ENCODE measurements at regions not wholly inside any gene's neighbourhood (a gene's known extent, or its start where the extent isn't known, plus 50 kb on each side); places are given as distances from the start of the nearest gene placed in this dataset.

DNA sequence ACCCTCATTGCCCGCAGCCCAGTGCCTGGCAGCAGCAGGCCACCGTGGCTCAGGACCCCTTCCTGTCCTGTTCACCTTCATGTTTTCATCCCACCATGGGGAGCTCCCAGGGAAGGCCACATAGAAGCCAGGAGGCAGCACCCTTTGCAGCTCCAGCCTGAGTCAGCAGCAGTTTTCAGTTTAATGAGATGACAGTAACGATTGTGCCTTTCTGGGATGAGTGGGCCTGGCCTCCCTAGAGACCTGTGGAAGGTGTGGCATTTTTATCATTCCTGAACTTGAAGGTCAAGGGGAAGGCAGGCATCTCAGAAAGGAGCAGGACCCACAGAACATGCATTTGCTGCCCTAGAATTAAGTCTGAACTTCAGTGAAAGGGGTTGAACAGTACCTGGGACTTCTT is 532.8 kb downstream of the FUT8 start:
- H3K27ac ChIP-seq (ENCODE audit: low read length), result no peak overlapping the region
- no peaks in the 10 kb centered on the region for H3K36me3 ChIP-seq (replicated peaks; ENCODE audit: low read depth, low read length)
- H3K4me2 ChIP-seq (ENCODE audit: low read length), result no peak overlapping the region
- H4K20me1 ChIP-seq (ENCODE audit: insufficient read depth, low read length), result no peaks in the 10 kb centered on the region
- no peak overlapping the region for H2AFZ ChIP-seq (ENCODE audit: low read depth, low read length)
- no peaks in the 10 kb centered on the region for H3K9me3 ChIP-seq (ENCODE audit: insufficient read depth, low read length)
- H3K27me3 ChIP-seq (ENCODE audit: low read depth, low read length), result peaks cover 36% of the 10 kb centered on the region
- H3K79me2 ChIP-seq (ENCODE audit: low read length), result no peaks in the 10 kb centered on the region
- H3K4me1 ChIP-seq (ENCODE audit: low read length), result peaks cover 25% of the 10 kb centered on the region
- no peak for TF ChIP-seq EZH2phosphoT487 (IDR thresholded peaks at IDR 0.05; ENCODE audit: low read depth)
- TF ChIP-seq, protein P1, sequence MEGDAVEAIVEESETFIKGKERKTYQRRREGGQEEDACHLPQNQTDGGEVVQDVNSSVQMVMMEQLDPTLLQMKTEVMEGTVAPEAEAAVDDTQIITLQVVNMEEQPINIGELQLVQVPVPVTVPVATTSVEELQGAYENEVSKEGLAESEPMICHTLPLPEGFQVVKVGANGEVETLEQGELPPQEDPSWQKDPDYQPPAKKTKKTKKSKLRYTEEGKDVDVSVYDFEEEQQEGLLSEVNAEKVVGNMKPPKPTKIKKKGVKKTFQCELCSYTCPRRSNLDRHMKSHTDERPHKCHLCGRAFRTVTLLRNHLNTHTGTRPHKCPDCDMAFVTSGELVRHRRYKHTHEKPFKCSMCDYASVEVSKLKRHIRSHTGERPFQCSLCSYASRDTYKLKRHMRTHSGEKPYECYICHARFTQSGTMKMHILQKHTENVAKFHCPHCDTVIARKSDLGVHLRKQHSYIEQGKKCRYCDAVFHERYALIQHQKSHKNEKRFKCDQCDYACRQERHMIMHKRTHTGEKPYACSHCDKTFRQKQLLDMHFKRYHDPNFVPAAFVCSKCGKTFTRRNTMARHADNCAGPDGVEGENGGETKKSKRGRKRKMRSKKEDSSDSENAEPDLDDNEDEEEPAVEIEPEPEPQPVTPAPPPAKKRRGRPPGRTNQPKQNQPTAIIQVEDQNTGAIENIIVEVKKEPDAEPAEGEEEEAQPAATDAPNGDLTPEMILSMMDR (IDR thresholded peaks at IDR 0.05; ENCODE audit: low read depth, low read length), result no peak
- no peak overlapping the region for H3K9ac ChIP-seq (ENCODE audit: low read length)
- H3K4me3 ChIP-seq (ENCODE audit: low read length), result no peak overlapping the region

DNA sequence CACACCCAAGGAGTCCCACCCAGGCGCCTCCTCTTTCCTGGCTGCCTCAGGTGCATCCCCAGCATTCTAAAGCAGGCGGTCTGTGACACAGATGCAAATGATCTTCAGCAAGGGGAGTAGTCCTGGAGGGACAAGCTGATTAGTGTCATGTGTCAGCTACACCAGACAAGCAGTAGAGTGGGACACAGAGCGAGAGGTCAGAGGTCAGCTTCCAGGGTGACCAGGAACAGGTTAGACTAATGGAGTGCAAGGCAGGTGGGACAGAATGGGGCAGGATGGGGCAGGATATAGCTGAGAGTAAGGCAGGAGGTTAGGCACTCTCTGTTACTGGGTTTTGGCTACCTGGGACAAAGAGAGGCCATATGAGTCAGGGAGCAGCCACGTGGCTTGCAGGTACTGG is 534.0 kb downstream of the FUT8 start:
- H2AFZ ChIP-seq (ENCODE audit: low read depth, low read length), result no peak overlapping the region
- no peak overlapping the region for H3K4me2 ChIP-seq (ENCODE audit: low read length)
- H3K4me1 ChIP-seq (ENCODE audit: low read length), result peaks cover 26% of the 10 kb centered on the region
- TF ChIP-seq EZH2phosphoT487 (IDR thresholded peaks at IDR 0.05; ENCODE audit: low read depth), result no peak
- TF ChIP-seq, protein P1 (IDR thresholded peaks at IDR 0.05; ENCODE audit: low read depth, low read length), result no peak
- H3K9me3 ChIP-seq (ENCODE audit: insufficient read depth, low read length), result no peaks in the 10 kb centered on the region
- H4K20me1 ChIP-seq (ENCODE audit: insufficient read depth, low read length), result no peaks in the 10 kb centered on the region
- H3K79me2 ChIP-seq (ENCODE audit: low read length), result no peaks in the 10 kb centered on the region
- no peaks in the 10 kb centered on the region for H3K36me3 ChIP-seq (replicated peaks; ENCODE audit: low read depth, low read length)
- no peak overlapping the region for H3K27ac ChIP-seq (ENCODE audit: low read length)
- H3K27me3 ChIP-seq (ENCODE audit: low read depth, low read length), result peaks cover 40% of the 10 kb centered on the region
- H3K4me3 ChIP-seq (ENCODE audit: low read length), result no peak overlapping the region
- H3K9ac ChIP-seq (ENCODE audit: low read length), result no peak overlapping the region

DNA sequence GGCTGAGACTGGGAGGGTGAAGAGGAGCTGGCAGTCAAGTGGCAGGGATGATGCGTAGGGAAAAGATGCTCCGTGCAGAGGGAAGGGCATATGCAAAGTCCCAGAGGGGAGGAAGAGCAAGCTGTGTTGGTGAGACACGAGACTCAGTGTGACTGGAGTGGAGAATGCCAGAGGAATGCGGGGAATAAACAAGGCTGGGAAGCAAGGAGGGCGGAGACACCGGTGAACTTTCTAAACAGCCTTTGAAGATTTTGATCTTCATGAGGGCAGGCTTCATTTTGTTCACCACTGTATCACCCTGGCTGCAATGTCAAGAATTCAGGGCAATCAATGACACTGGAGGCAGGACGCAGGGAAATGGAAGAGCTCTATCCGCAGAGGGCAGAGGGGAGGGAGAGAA is 535.8 kb downstream of the FUT8 start:
- Histone ChIP-seq H3K27ac (ENCODE audit: low read length) (no peak overlapping the region), H3K4me1 (ENCODE audit: low read length) (peaks cover 26% of the 10 kb centered on the region), H3K27me3 (ENCODE audit: low read depth, low read length) (peaks cover 38% of the 10 kb centered on the region), H3K79me2 (ENCODE audit: low read length) (no peaks in the 10 kb centered on the region), H3K9me3 (ENCODE audit: insufficient read depth, low read length) (no peaks in the 10 kb centered on the region), H3K4me3 (ENCODE audit: low read length) (no peak overlapping the region), H2AFZ (ENCODE audit: low read depth, low read length) (no peak overlapping the region), H3K9ac (ENCODE audit: low read length) (no peak overlapping the region), H4K20me1 (ENCODE audit: insufficient read depth, low read length) (no peaks in the 10 kb centered on the region), H3K36me3 (replicated peaks; ENCODE audit: low read depth, low read length) (no peaks in the 10 kb centered on the region), H3K4me2 (ENCODE audit: low read length) (no peak overlapping the region)
- TF ChIP-seq, protein P1 (IDR thresholded peaks at IDR 0.05; ENCODE audit: low read depth, low read length), result no peak
- no peak for TF ChIP-seq EZH2phosphoT487 (IDR thresholded peaks at IDR 0.05; ENCODE audit: low read depth)

DNA sequence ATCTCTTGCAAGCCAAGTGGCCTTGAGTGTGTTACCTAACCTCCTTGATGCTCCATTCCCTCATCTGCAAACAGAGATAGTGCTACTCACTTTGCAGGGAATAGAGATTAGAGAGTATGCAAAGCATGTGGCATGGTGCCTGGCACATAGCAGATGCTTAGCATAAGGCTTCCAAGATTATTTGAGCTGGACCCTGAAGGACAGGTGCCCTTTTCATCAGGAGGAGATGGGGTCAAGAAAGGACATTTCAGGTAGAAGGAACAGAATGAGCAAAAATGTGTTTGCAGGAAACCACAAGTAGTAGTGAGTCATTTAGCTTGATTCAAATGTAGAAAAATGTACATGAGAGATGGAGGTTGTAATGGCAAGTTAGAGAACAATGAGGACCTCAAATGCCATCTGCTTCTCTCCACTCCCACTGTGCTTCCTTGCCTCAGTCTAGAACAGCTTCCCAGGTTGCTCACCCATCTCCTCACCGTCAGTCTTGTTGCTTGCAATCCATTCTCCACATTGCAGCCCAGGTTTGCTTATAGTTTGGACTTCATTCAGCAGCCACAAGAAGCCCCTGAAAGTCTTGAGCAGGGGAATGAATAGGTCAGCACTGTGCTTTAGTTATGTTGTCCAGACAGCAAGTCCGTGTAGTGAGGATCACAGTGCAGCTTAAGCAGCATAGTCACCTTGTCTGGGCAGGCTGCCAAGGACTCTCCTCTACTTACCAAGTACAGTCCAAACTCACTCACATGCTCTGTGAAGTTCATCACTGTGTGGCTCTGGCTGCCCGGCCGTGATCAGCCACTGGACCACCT is 536.3 kb upstream of the CCDC196 start:
- Histone ChIP-seq H3K4me1 (ENCODE audit: low read length) (peaks cover 26% of the 10 kb centered on the region), H3K27ac (ENCODE audit: low read length) (no peak overlapping the region), H4K20me1 (ENCODE audit: insufficient read depth, low read length) (no peaks in the 10 kb centered on the region), H3K36me3 (replicated peaks; ENCODE audit: low read depth, low read length) (no peaks in the 10 kb centered on the region), H3K9me3 (ENCODE audit: insufficient read depth, low read length) (no peaks in the 10 kb centered on the region), H3K4me3 (ENCODE audit: low read length) (peak overlapping the region; percentile 2; the same call in 1 of the 2 replicates), H3K27me3 (ENCODE audit: low read depth, low read length) (peaks cover 38% of the 10 kb centered on the region), H3K4me2 (ENCODE audit: low read length) (peak overlapping the region; percentile 45), H3K79me2 (ENCODE audit: low read length) (no peaks in the 10 kb centered on the region), H3K9ac (ENCODE audit: low read length) (no peak overlapping the region), H2AFZ (ENCODE audit: low read depth, low read length) (no peak overlapping the region)
- no peak for TF ChIP-seq EZH2phosphoT487 (IDR thresholded peaks at IDR 0.05; ENCODE audit: low read depth)
- TF ChIP-seq, protein P1 (IDR thresholded peaks at IDR 0.05; ENCODE audit: low read depth, low read length), result no peak
